Astrocyte (in vitro differentiated cells and primary cell): ENCODE measurements at regions not wholly inside any gene's neighbourhood (a gene's known extent, or its start where the extent isn't known, plus 50 kb on each side); places are given as distances from the start of the nearest gene placed in this dataset.
"Not testable (repeated sequence)": the region's sequence is repeated elsewhere in the genome, so short reads cannot be mapped to it uniquely, and the experiment has no call there.

Experiments
- EZH2 ChIP-seq: IDR thresholded peaks from 2 replicates; pipeline ENCODE4 v1.6.1; 2012; ENCODE audit warnings: mild to moderate bottlenecking, low read length, inconsistent platforms; ENCODE audit not compliant: insufficient read depth
- TF ChIP-seq, protein P1 (sequence below): IDR thresholded peaks from 2 replicates; pipeline ENCODE4 v1.5.1; 2011; ENCODE audit warnings: low read depth, mild to moderate bottlenecking, inconsistent platforms, low read length, moderate library complexity; ENCODE audit not compliant: insufficient read depth

GRCh38 chr10:30163410-30163809 is 104.0 kb upstream of the JCAD start:
- TF ChIP-seq, protein P1, sequence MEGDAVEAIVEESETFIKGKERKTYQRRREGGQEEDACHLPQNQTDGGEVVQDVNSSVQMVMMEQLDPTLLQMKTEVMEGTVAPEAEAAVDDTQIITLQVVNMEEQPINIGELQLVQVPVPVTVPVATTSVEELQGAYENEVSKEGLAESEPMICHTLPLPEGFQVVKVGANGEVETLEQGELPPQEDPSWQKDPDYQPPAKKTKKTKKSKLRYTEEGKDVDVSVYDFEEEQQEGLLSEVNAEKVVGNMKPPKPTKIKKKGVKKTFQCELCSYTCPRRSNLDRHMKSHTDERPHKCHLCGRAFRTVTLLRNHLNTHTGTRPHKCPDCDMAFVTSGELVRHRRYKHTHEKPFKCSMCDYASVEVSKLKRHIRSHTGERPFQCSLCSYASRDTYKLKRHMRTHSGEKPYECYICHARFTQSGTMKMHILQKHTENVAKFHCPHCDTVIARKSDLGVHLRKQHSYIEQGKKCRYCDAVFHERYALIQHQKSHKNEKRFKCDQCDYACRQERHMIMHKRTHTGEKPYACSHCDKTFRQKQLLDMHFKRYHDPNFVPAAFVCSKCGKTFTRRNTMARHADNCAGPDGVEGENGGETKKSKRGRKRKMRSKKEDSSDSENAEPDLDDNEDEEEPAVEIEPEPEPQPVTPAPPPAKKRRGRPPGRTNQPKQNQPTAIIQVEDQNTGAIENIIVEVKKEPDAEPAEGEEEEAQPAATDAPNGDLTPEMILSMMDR = not testable (repeated sequence)
- not testable (repeated sequence) for TF ChIP-seq EZH2
